GM19351 (cell line): ENCODE measurements at regions not wholly inside any gene's neighbourhood (a gene's known extent, or its start where the extent isn't known, plus 50 kb on each side); places are given as distances from the start of the nearest gene placed in this dataset.
A peak's percentile ranks its signal among the peaks of the same experiment; 100 is the strongest.

Experiments used
- ATAC-seq: cut with Tn5 transposase; IDR thresholded peaks from one replicate; pipeline ENCODE4 v1.9.1; 2021; ENCODE audit warnings: mild to moderate bottlenecking, moderate library complexity; ENCODE audit not compliant: unreplicated experiment

GRCh38 chr12:73330584-73331351, 1058.6 kb downstream of the TRHDE start:
- ATAC-seq: no peak

GRCh38 chr12:73341559-73342247, 1069.5 kb downstream of the TRHDE start:
- no peak for ATAC-seq

GRCh38 chr12:73342733-73343132, 1070.6 kb downstream of the TRHDE start:
- ATAC-seq: no peak

GRCh38 chr12:73352826-73353225, 1080.7 kb downstream of the TRHDE start:
- no peak for ATAC-seq

GRCh38 chr12:73361156-73361863, 1089.1 kb downstream of the TRHDE start:
- no peak for ATAC-seq

GRCh38 chr12:73361864-73362230, 1089.7 kb downstream of the TRHDE start:
- no peak for ATAC-seq

- no peak for ATAC-seq
These were observed 1090.5 kb downstream of the TRHDE start for GRCh38 chr12:73362666-73363065.

GRCh38 chr12:73372856-73373255, 1100.7 kb downstream of the TRHDE start:
- no peak for ATAC-seq

- no peak for ATAC-seq
These were observed 1102.2 kb downstream of the TRHDE start for GRCh38 chr12:73374360-73374759.

- no peak for ATAC-seq
These were observed 1111.5 kb downstream of the TRHDE start for GRCh38 chr12:73383584-73384222.

GRCh38 chr12:73384592-73384991, 1112.4 kb downstream of the TRHDE start:
- ATAC-seq: no peak

GRCh38 chr12:73390261-73390660, 1118.1 kb downstream of the TRHDE start:
- ATAC-seq: no peak

- no peak for ATAC-seq
These were observed 1124.6 kb upstream of the ATXN7L3B start for GRCh38 chr12:73413051-73413450.

GRCh38 chr12:73413974-73414373, 1123.7 kb upstream of the ATXN7L3B start:
- no peak for ATAC-seq

- no peak for ATAC-seq
These were observed 1122.7 kb upstream of the ATXN7L3B start for GRCh38 chr12:73414926-73415325.

- ATAC-seq: no peak
These were observed 1119.1 kb upstream of the ATXN7L3B start for GRCh38 chr12:73418541-73418940.

- peak; percentile 88 for ATAC-seq
These were observed 1115.8 kb upstream of the ATXN7L3B start for GRCh38 chr12:73421832-73422231.

GRCh38 chr12:73424484-73424883, 1113.2 kb upstream of the ATXN7L3B start:
- ATAC-seq: no peak

GRCh38 chr12:73445658-73446324, 1091.8 kb upstream of the ATXN7L3B start:
- ATAC-seq: peak; percentile 92

- peak; percentile 79 for ATAC-seq
These were observed 1084.8 kb upstream of the ATXN7L3B start for GRCh38 chr12:73452672-73453469.
